Left hindlimb (tissue), 1 donor: ENCODE measurements at regions not wholly inside any gene's neighbourhood (a gene's known extent, or its start where the extent isn't known, plus 50 kb on each side); places are given as distances from the start of the nearest gene placed in this dataset.
A peak's percentile ranks its signal among the peaks of the same experiment; 100 is the strongest.
"Not testable (repeated sequence)": the region's sequence is repeated elsewhere in the genome, so short reads cannot be mapped to it uniquely, and the experiment has no call there.

Experiments used
- DNase-seq: peaks from one replicate; pipeline ENCODE4 v3.0.0-alpha.2; 2018

- DNase-seq: no peak
Observed at GRCh38 chr16:66088681-66089080, 277.8 kb upstream of the CDH5 start.

- DNase-seq: no peak
Observed at GRCh38 chr16:66087308-66087707, 279.2 kb upstream of the CDH5 start.

DNA sequence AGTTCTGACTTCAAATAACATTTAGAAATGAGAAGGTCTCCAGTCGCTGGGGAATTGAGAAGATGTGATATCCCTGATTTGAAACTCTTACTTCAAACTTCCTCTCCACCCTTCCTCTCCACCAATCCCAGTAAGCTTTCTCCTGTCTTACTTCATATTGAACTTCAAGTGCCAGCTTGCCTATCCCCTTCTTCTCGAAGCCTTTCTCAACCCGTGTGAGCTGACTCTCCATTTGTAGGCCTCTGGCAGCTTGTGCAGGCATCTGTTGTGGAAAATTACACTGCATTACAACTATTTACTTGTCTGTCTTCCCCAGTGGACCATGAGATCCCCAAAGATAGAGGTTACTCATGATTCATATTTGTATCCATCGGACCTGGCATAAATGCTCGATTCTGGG lies 280.8 kb upstream of the CDH5 start:
- DNase-seq: no peak

GRCh38 chr16:66084731-66085130 lies 281.8 kb upstream of the CDH5 start:
- not testable (repeated sequence) for DNase-seq

GRCh38 chr16:66084306-66084705 lies 282.2 kb upstream of the CDH5 start:
- no peak for DNase-seq

GRCh38 chr16:66083171-66083570 lies 283.3 kb upstream of the CDH5 start:
- DNase-seq: no peak

GRCh38 chr16:66082424-66082823 lies 284.1 kb upstream of the CDH5 start:
- no peak for DNase-seq

GRCh38 chr16:66081775-66082366 lies 284.6 kb upstream of the CDH5 start:
- DNase-seq: no peak

DNA sequence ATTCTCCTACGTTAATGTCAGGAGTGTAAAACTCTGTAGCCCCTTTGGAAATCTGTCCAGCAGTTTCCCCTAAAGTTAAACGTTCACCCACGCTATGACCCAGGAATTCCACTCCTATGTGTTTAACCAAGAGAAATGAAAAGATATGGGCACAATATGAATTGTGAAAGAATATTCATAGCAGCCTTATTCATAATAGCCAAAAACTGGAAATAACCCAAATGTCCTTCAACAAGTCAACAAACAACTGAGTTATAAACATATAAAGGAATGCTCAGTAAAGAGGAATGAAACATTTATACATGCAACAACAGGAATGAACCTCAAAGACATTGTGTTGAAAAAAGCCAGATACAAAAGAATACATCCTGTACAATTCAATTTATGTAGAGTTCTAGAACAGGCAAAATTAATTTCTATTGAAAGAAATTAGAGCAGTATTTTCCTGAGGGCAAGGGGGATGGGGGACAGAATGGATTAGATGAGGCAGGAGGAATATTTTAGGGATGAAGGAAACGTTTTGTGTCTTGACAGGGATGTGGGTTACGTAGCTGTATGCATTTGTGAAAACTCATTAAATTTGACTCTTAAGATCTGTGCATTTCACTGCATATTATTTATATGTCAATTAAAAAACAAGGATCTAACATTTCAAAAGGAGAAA lies 286.7 kb upstream of the CDH5 start:
- no peak for DNase-seq

DNA sequence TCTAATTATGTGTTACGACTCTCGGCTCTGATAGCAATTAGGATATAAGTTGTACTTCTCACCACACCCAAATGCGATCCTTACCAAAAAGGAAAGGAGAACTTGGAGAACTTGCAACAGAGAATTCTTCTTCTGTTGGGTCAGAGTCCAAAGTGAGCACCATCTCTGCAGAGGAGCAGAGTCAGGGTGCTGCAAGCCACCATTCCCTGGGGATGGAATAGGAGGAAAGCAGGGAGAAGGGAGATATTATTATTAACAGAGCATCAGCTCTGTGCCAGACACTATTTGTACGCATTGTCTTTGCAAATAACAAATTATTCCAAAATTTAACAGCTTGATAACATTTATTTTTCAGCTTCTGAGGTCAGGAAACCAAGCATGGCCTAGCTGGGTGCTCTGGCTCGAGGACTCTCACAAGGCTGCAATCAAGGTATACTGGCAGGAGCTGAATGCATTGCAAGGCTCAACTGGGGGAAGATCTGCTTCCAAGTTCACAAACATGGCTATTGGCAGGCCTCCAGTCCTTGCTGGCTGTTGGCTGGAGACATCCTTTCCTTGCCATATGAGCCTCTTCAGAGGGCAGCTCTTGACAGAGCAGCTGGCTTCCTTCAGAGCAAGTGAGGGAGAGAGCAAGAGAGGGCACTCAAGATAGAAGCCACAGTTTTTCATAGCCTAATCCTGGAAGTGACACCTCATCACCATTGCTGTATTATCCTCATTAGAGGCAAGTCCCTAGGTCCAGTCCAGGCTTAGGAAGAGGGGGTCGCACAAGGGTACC lies 296.2 kb upstream of the CDH5 start:
- peak; percentile 62 for DNase-seq

GRCh38 chr16:66069587-66069986 lies 296.9 kb upstream of the CDH5 start:
- no peak for DNase-seq

- no peak for DNase-seq
Observed at GRCh38 chr16:66066404-66066803, 300.1 kb upstream of the CDH5 start.

- no peak for DNase-seq
Observed at GRCh38 chr16:66065925-66066324, 300.6 kb upstream of the CDH5 start.

- DNase-seq: no peak
Observed at GRCh38 chr16:66064801-66065530, 301.5 kb upstream of the CDH5 start.

DNA sequence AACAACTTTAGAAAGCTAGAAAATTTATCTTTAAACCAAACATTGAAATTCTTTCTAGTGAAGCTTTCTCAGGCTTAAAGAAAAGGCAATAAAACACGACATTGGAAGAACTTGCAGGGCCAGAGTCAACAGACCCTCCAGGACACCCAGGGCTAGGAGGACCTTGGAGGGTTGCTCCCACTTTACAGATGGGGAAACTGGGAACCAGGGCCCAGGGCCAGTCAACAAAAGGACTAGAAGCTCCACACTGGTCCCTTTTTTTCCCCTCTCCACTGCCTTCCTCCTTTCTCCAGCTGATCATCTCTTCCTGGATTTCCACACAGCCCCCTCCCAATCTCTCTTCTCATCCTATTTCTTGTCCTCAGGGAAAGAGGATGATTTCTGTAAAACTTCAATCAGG lies 307.7 kb upstream of the CDH5 start:
- no peak for DNase-seq

- DNase-seq: no peak
Observed at GRCh38 chr16:66058172-66058691, 308.3 kb upstream of the CDH5 start.

DNA sequence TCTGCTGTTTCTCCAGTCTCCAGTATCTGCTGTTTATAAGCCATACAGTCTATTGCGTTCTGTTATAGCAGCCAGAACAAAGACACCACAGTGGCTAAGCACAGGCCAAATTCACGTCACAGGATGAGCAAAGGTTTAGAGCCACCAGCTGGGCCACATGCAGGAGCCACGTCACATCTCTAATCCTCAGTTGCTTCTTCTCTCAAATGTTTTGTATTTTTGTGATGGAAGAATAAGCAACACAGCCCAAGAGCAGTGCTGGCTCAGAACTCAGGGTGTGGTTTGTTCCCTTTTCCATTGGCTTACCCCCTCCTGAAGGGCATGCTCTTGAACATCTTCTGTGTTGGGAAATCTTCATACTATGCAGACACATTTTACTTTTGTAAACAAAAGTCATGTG lies 309.4 kb upstream of the CDH5 start:
- no peak for DNase-seq

- DNase-seq: no peak
Observed at GRCh38 chr16:66054095-66054494, 312.4 kb upstream of the CDH5 start.

- no peak for DNase-seq
Observed at GRCh38 chr16:66052745-66053144, 313.7 kb upstream of the CDH5 start.

DNA sequence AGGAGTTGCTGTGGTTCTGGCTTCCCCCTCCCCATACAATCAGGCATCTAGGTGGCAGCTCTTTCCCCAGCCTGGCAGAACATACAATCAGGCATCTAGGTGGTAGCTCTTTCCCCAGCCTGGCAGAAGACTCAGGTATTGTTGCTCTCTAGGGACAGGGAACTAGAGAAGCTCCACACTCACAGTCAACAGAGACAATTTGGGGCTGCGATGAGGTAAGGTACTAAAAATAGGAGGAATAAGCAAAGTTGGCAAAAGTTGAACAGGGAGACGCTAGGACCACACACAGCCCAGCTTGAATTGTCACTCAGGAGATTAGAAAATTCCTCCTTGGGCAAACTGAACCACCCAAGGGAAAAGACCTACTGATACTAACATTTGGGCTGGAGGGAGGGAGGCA lies 315.5 kb upstream of the CDH5 start:
- DNase-seq: no peak

- DNase-seq: no peak
Observed at GRCh38 chr16:66049865-66050264, 316.6 kb upstream of the CDH5 start.

- no peak for DNase-seq
Observed at GRCh38 chr16:66045626-66046025, 320.9 kb upstream of the CDH5 start.

- DNase-seq: no peak
Observed at GRCh38 chr16:66044556-66044955, 321.9 kb upstream of the CDH5 start.
